IMR-90 (cell line): ENCODE measurements at regions not wholly inside any gene's neighbourhood (a gene's known extent, or its start where the extent isn't known, plus 50 kb on each side); places are given as distances from the start of the nearest gene placed in this dataset.
A peak's percentile ranks its signal among the peaks of the same experiment; 100 is the strongest.

Experiments
- ATAC-seq: fragments of 200-7000 bp; cut with Tn5 transposase; 2 replicates; pipeline ENCODE4 v1.9.1; 2020; ENCODE audit warnings: low read depth, mild to moderate bottlenecking, moderate library complexity
- BruUV-seq: library from RNA; stranded (reverse); fragments of 400-500 nt; replicated peaks from 2 replicates; lab custom pipeline; 2021; lab: Mats Ljungman, UMichigan
- CTCF ChIA-PET: fragments of 300-600 bp; formaldehyde crosslinking; extraction: SDS; loops from one replicate; lab custom pipeline; 2021; ENCODE audit warnings: antibody characterized with exemption; lab: Yijun Ruan, JAX
- POLR2A ChIA-PET: fragments of 300-600 bp; sonication (Branson Sonifier 250); formaldehyde crosslinking; loops from one replicate; lab custom pipeline; 2022; ENCODE audit warnings: antibody characterized with exemption; ENCODE audit not compliant: unreplicated experiment; lab: Charles Lee
- DNase-seq: peaks from one replicate; pipeline ENCODE4 v3.0.0; 2013
- H2AFZ ChIP-seq: replicated peaks from 2 replicates; pipeline ENCODE3; 2013; ENCODE audit warnings: low read length, mild to moderate bottlenecking; ENCODE audit not compliant: poor library complexity
- H2AK5ac ChIP-seq: 2 replicates; pipeline ENCODE4 v1.6.1; 2013; ENCODE audit warnings: low read depth, low read length, inconsistent platforms
- H2AK9ac ChIP-seq: replicated peaks from 2 replicates; pipeline ENCODE3; 2013; ENCODE audit warnings: mild to moderate bottlenecking, low read depth, low read length, moderate library complexity; ENCODE audit not compliant: poor library complexity
- H2BK120ac ChIP-seq: 2 replicates; pipeline ENCODE4 v1.6.1; 2013; ENCODE audit warnings: low read depth, low read length, inconsistent platforms
- H2BK15ac ChIP-seq: 3 replicates; pipeline ENCODE4 v1.6.1; 2013; ENCODE audit warnings: low read depth, low read length, inconsistent platforms
- H2BK20ac ChIP-seq: 2 replicates; pipeline ENCODE4 v1.6.1; 2013; ENCODE audit warnings: low read depth, mild to moderate bottlenecking, inconsistent platforms, low read length, moderate library complexity
- H2BK5ac ChIP-seq: 2 replicates; pipeline ENCODE4 v1.6.1; 2013; ENCODE audit warnings: mild to moderate bottlenecking, low read depth, low read length, inconsistent platforms; ENCODE audit not compliant: poor library complexity, severe bottlenecking
- H3K14ac ChIP-seq: replicated peaks from 2 replicates; pipeline ENCODE4 v1.6.1; 2013; ENCODE audit warnings: low read depth, low read length, inconsistent platforms
- H3K18ac ChIP-seq: 2 replicates; pipeline ENCODE4 v1.6.1; 2013; ENCODE audit warnings: low read depth, low read length, control low read depth
- H3K23ac ChIP-seq: 2 replicates; pipeline ENCODE4 v1.6.1; 2013; ENCODE audit warnings: low read depth, low read length, inconsistent platforms
- H3K27ac ChIP-seq: 2 replicates; pipeline ENCODE4 v1.5.1; 2013; ENCODE audit warnings: mild to moderate bottlenecking, control low read depth, low read length; ENCODE audit not compliant: insufficient read depth
- H3K27me3 ChIP-seq: 2 replicates; pipeline ENCODE4 v1.6.1; 2013; ENCODE audit warnings: low read length; ENCODE audit not compliant: control insufficient read depth, insufficient read depth
- H3K36me3 ChIP-seq: 2 replicates; pipeline ENCODE4 v1.6.1; 2013; ENCODE audit warnings: low read length, mixed read lengths; ENCODE audit not compliant: control insufficient read depth, insufficient read depth
- H3K4ac ChIP-seq: 2 replicates; pipeline ENCODE4 v1.6.1; 2013; ENCODE audit warnings: low read depth, low read length, inconsistent platforms
- H3K4me1 ChIP-seq: 2 replicates; pipeline ENCODE4 v1.6.1; 2013; ENCODE audit warnings: low read length, mixed read lengths; ENCODE audit not compliant: control insufficient read depth, insufficient read depth
- H3K4me2 ChIP-seq: 2 replicates; pipeline ENCODE4 v1.6.1; 2013; ENCODE audit warnings: low read depth, mild to moderate bottlenecking, control low read depth, low read length, moderate library complexity
- H3K4me3 ChIP-seq: 2 replicates; pipeline ENCODE4 v1.5.1; 2013; ENCODE audit warnings: low read depth, mild to moderate bottlenecking, control low read depth, low read length, moderate library complexity; ENCODE audit not compliant: insufficient read depth
- H3K56ac ChIP-seq: 2 replicates; pipeline ENCODE4 v1.6.1; 2013; ENCODE audit warnings: low read length, inconsistent platforms; ENCODE audit not compliant: insufficient read depth; ENCODE audit errors: extremely low read depth
- H3K79me1 ChIP-seq, 2 experiments: 2 replicates each; pipeline ENCODE4 v1.6.1; 2013; ENCODE audit warnings: low read length in 2 of 2, inconsistent platforms in 1 of 2, low read depth in 1 of 2
- H3K9ac ChIP-seq: 2 replicates; pipeline ENCODE4 v1.6.1; 2013; ENCODE audit warnings: low read depth, low read length, control low read depth
- H3K9me1 ChIP-seq: 2 replicates; pipeline ENCODE4 v1.6.1; 2013; ENCODE audit warnings: low read length, inconsistent platforms; ENCODE audit not compliant: insufficient read depth
- H3K9me3 ChIP-seq: 2 replicates; pipeline ENCODE4 v1.6.1; 2013; ENCODE audit warnings: low read length; ENCODE audit not compliant: control insufficient read depth, insufficient read depth
- H4K20me1 ChIP-seq: 2 replicates; pipeline ENCODE4 v1.6.1; 2013; ENCODE audit warnings: low read length, inconsistent platforms; ENCODE audit not compliant: insufficient read depth
- H4K5ac ChIP-seq: 2 replicates; pipeline ENCODE4 v1.6.1; 2013; ENCODE audit warnings: mild to moderate bottlenecking, low read depth, low read length, control low read depth
- H4K8ac ChIP-seq, 2 experiments: 2 replicates each; pipeline ENCODE4 v1.6.1; 2013; ENCODE audit warnings: low read depth in 2 of 2, low read length in 2 of 2, control low read depth in 1 of 2, inconsistent platforms in 1 of 2
- H4K91ac ChIP-seq: 2 replicates; pipeline ENCODE4 v1.6.1; 2013; ENCODE audit warnings: low read depth, low read length, inconsistent platforms; ENCODE audit not compliant: insufficient read depth
- CEBPB ChIP-seq: IDR thresholded peaks from 2 replicates; pipeline ENCODE4 v1.6.1; 2012; ENCODE audit warnings: low read depth, low read length, improper control_type of control experiment
- CHD1 ChIP-seq: IDR thresholded peaks from 2 replicates; pipeline ENCODE4 v1.6.1; 2012; ENCODE audit warnings: low read depth, low read length, improper control_type of control experiment
- MAFK ChIP-seq: IDR thresholded peaks from 2 replicates; pipeline ENCODE4 v1.6.1; 2012; ENCODE audit warnings: low read depth, low read length, improper control_type of control experiment
- MAZ ChIP-seq: IDR thresholded peaks from 2 replicates; pipeline ENCODE4 v1.6.1; 2012; ENCODE audit warnings: low read depth, mild to moderate bottlenecking, low read length, improper control_type of control experiment, moderate library complexity, borderline replicate concordance
- MXI1 ChIP-seq: IDR thresholded peaks from 2 replicates; pipeline ENCODE4 v1.6.1; 2012; ENCODE audit warnings: low read depth, mild to moderate bottlenecking, low read length, moderate library complexity, borderline replicate concordance
- NFE2L2 ChIP-seq: fragments of 150-350 bp; IDR thresholded peaks from 2 replicates; pipeline ENCODE4 v1.6.1; 2016; ENCODE audit warnings: low read depth, mild to moderate bottlenecking, low read length
- POLR2A ChIP-seq: IDR thresholded peaks from 2 replicates; pipeline ENCODE4 v1.6.1; 2012; ENCODE audit warnings: mild to moderate bottlenecking, low read depth, low read length
- RAD21 ChIP-seq: IDR thresholded peaks from 2 replicates; pipeline ENCODE4 v1.6.1; 2012; ENCODE audit warnings: low read length, improper control_type of control experiment
- RCOR1 ChIP-seq: IDR thresholded peaks from 2 replicates; pipeline ENCODE4 v1.6.1; 2012; ENCODE audit warnings: mild to moderate bottlenecking, low read length, improper control_type of control experiment; ENCODE audit not compliant: insufficient replicate concordance
- RFX5 ChIP-seq: IDR thresholded peaks from 2 replicates; pipeline ENCODE4 v1.8.0; 2012; ENCODE audit warnings: low read depth, mild to moderate bottlenecking, low read length, moderate library complexity
- SMC3 ChIP-seq: fragments of 150-350 bp; IDR thresholded peaks from 2 replicates; pipeline ENCODE4 v1.6.1; 2016; ENCODE audit warnings: low read depth, mild to moderate bottlenecking, antibody characterized with exemption, low read length, moderate library complexity
- WGBS, 2 experiments: methylation state at CpG; one replicate each; pipeline versions ENCODE4 v1.1.5 to v1.1.7; 2013; ENCODE audit warnings: missing lambda C conversion rate in 2 of 2; ENCODE audit not compliant: insufficient read length in 1 of 2; ENCODE audit errors: extremely low coverage in 2 of 2; 5-methylcytosine and 5-hydroxymethylcytosine counted together
- dilution Hi-C: fragments of 300-500 bp; cut with HindIII; formaldehyde crosslinking; loops from one replicate; pipeline ENCODE4 v1.14.3; 2018; ENCODE audit warnings: low sequenced_read_pairs; ENCODE audit not compliant: unreplicated experiment
- in situ Hi-C: fragments of 300-500 bp; cut with MboI; formaldehyde crosslinking; loops from 3 replicates; pipeline ENCODE4 v1.14.3; 2019; ENCODE audit warnings: low sequenced_read_pairs, inconsistent platforms, mixed read lengths
- intact Hi-C: fragments of 100-400 bp; cut with micrococcal nuclease; formaldehyde crosslinking; loops from 2 replicates; pipeline ENCODE4 v1.10.0; 2022
- TF ChIP-seq, protein P1 (sequence below): fragments of 150-350 bp; IDR thresholded peaks from 2 replicates; pipeline ENCODE4 v1.6.1; 2017; ENCODE audit warnings: mild to moderate bottlenecking, antibody characterized with exemption, low read length, low read depth

DNA sequence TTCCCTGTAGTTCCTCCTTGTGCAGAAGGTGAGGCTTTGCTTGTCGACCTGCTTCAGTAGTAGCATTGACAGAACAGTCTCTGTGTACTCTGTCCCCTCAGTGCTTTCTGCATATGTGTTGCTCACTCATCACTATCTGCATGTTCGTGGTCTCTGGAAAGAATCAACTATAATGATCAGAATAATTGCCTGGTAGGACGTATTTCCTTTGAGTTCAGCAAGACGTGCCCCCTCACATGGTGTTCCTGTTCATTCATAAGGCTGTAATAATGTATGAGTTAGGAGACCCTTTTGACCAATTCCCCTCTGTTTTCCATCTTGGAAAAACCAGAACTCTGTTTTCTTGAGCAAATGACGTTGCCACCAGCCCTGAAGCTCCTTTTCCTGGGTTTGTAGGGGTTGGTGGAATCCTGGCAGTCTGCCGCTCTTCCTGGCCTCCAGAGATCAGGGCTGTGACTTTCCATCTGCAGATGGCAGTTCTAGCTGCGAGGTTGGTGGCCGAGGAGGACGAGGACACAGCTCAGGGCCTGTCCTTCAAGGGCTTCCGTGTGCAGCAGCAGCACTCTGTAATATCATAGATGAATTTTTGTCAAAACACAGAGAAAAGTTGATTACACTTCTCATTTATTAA, 61.9 kb downstream of the EXOSC2 start:
- dilution Hi-C loops: no loop called here
- BruUV-seq: no TSS peak
- no peaks in the 10 kb centered on the region for H3K9me3 ChIP-seq
- no peaks in the 10 kb centered on the region for H3K36me3 ChIP-seq
- no peak overlapping the region; the same call in 1 of the 2 replicates for H3K23ac ChIP-seq
- no peak for ATAC-seq
- POLR2A ChIA-PET: no interaction called here
- no peak overlapping the region for H2AFZ ChIP-seq
- no peak overlapping the region for H3K27ac ChIP-seq
- DNase-seq: no peak
- no peak overlapping the region for H2BK120ac ChIP-seq
- no peak overlapping the region for H3K4ac ChIP-seq
- H3K27me3 ChIP-seq: no peaks in the 10 kb centered on the region
- H3K9me1 ChIP-seq: peaks cover 9% of the 10 kb centered on the region
- no peak overlapping the region for H2AK9ac ChIP-seq
- H4K91ac ChIP-seq: no peak overlapping the region
- H3K18ac ChIP-seq: no peak overlapping the region
- no peak overlapping the region for H4K5ac ChIP-seq
- CTCF ChIA-PET: interaction anchor here (1.6 to 2.6 kb wide), 2 partner anchors 12 to 110 kb away, joined by 3 to 9 read pairs; no protein-coding TSS in a partner anchor
- no peak overlapping the region for H2BK20ac ChIP-seq
- TF ChIP-seq POLR2A (no peak), MAFK (no peak), RAD21 (no peak), MAZ (no peak), SMC3 (no peak), MXI1 (no peak), CHD1 (no peak), RFX5 (no peak), NFE2L2 (no peak), RCOR1 (no peak), CEBPB (no peak)
- TF ChIP-seq, protein P1, sequence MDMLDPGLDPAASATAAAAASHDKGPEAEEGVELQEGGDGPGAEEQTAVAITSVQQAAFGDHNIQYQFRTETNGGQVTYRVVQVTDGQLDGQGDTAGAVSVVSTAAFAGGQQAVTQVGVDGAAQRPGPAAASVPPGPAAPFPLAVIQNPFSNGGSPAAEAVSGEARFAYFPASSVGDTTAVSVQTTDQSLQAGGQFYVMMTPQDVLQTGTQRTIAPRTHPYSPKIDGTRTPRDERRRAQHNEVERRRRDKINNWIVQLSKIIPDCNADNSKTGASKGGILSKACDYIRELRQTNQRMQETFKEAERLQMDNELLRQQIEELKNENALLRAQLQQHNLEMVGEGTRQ: no peak
- intact Hi-C loops: no loop called here
- H3K56ac ChIP-seq: no peak overlapping the region
- peaks cover 8% of the 10 kb centered on the region; the same call in 1 of the 2 replicates for H3K4me1 ChIP-seq
- WGBS, 2 experiments: no CpG with 5 or more reads among the region's 10 CpGs
- H3K9ac ChIP-seq: no peak overlapping the region
- H2BK5ac ChIP-seq: no peak overlapping the region
- in situ Hi-C loops: loop anchor here (5.0 kb wide), 1 partner anchor 33 kb away; no protein-coding TSS in a partner anchor
- H3K14ac ChIP-seq: no peak overlapping the region
- H4K8ac ChIP-seq: no peak overlapping the region
- no peak overlapping the region for H3K4me3 ChIP-seq
- H3K4me2 ChIP-seq: no peak overlapping the region
- H3K79me1 ChIP-seq: peaks cover 21 to 52% of the 10 kb centered on the region in 2 experiments
- 0 out of 2 replicates have a peak overlapping the region, but pooled peaks have one; percentile 14 for H2AK5ac ChIP-seq
- H4K20me1 ChIP-seq: peaks cover 28% of the 10 kb centered on the region
- H2BK15ac ChIP-seq: no peak overlapping the region
